IPS-15b (cell line): ENCODE measurements at regions not wholly inside any gene's neighbourhood (a gene's known extent, or its start where the extent isn't known, plus 50 kb on each side); places are given as distances from the start of the nearest gene placed in this dataset.

Experiments
- H3K27me3 ChIP-seq: one replicate; pipeline ENCODE4 v1.6.1; 2013; ENCODE audit warnings: low read length; ENCODE audit not compliant: control insufficient read depth, insufficient read depth
- H3K36me3 ChIP-seq: one replicate; pipeline ENCODE4 v1.6.1; 2013; ENCODE audit warnings: low read length; ENCODE audit not compliant: control insufficient read depth, insufficient read depth
- H3K4me1 ChIP-seq: one replicate; pipeline ENCODE4 v1.6.1; 2013; ENCODE audit warnings: mild to moderate bottlenecking, low read length; ENCODE audit not compliant: control insufficient read depth, insufficient read depth
- H3K4me3 ChIP-seq: one replicate; pipeline ENCODE4 v1.5.1; 2013; ENCODE audit warnings: low read depth, low read length
- H3K9ac ChIP-seq: one replicate; pipeline ENCODE4 v1.6.1; 2013; ENCODE audit warnings: low read depth, mild to moderate bottlenecking, low read length
- H3K9me3 ChIP-seq: one replicate; pipeline ENCODE4 v1.6.1; 2013; ENCODE audit warnings: mild to moderate bottlenecking, low read length; ENCODE audit not compliant: control insufficient read depth, insufficient read depth

DNA sequence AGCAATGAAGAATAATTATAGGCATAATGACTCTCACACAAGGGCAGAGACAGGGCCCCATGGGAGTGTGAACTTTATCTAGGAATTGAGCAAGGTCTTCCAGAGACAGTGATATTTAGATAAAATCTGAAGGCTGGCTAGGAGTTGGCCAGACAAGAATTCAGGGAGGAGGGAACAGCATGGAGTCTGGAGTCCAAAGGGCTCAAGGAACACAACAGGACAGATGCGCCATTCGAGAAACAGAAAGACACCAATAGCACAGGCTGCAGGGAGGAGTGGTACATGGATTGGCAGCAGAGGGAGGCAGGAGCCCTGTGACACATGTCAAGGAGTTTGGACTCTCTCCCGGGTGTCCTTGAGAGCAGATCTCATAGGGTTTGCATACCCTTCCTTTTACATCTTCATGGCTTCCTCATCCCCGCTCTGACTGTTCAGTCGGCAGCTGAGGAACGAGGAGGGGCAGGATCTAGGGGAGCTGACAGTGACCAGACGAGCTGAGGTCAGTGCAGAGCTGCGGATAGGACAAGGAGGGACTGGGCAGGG, 64.0 kb upstream of the XPA start:
- H3K9me3 ChIP-seq: no peaks in the 10 kb centered on the region
- H3K4me1 ChIP-seq: no peaks in the 10 kb centered on the region
- peaks cover 10% of the 10 kb centered on the region for H3K27me3 ChIP-seq
- H3K36me3 ChIP-seq: no peaks in the 10 kb centered on the region
- no peak overlapping the region for H3K9ac ChIP-seq
- no peak overlapping the region for H3K4me3 ChIP-seq

DNA sequence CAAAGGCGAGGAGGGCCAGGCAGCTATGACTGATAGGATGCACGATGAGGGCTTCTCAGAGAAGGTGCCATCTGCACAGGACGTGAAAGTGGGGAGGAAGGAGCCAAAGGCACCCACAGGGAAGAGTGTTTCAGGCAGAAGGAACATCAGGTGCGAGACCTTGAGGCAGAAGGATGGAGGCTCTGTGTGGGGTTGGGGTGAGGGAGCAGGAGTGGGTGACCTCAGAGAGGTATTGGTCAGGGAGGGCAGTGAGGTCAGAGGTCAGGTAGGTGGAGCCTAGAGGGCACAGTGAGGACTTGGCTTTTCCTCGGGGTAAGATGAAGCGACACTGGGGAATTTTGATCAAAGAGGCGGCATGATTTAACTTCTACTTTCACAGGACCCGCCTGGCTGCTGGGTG, 64.7 kb upstream of the XPA start:
- Histone ChIP-seq H3K36me3 (no peaks in the 10 kb centered on the region), H3K9me3 (no peaks in the 10 kb centered on the region), H3K9ac (no peak overlapping the region), H3K4me3 (no peak overlapping the region), H3K4me1 (no peaks in the 10 kb centered on the region), H3K27me3 (peaks cover 10% of the 10 kb centered on the region)

DNA sequence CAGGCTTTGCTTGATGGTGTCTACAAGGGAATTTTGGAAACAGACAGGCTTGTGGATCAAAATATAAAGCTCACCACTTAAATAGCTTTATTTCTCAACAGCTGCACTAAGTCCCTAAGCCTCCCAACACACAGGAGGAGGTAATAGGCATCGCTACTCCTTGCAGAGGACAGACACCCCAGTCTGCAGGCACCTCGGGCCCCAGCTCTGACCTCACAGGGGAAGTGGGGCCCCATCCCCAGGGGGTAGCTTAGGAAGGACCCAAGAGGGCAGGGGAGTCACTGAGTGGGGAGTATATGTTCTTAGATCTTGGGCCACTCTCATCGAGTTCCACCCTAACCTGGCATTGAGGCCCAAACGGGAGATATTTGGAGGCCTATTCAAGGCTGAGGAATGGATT, 66.7 kb upstream of the XPA start:
- peaks cover 10% of the 10 kb centered on the region for H3K27me3 ChIP-seq
- H3K4me3 ChIP-seq: no peak overlapping the region
- H3K36me3 ChIP-seq: no peaks in the 10 kb centered on the region
- no peaks in the 10 kb centered on the region for H3K4me1 ChIP-seq
- no peak overlapping the region for H3K9ac ChIP-seq
- no peaks in the 10 kb centered on the region for H3K9me3 ChIP-seq

DNA sequence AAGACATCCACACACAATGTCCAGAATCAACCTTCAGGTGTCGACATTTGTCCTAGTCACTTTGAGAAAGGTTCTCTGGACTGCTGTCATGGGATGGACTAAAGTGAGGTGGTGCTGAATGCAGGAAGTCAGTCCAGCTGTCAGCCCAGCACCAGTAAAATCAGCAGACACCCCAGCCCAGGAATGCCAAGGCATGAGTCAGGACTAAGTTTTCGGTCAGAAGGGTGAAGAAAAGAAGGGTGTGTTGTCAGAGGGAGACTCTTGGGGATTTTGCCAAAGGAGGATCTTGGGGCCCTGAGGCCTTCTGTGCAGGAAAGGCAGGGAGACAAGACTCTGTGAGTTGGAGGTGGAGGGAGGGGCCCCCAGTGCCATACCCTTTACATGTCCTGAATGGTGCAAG, 69.0 kb upstream of the XPA start:
- Histone ChIP-seq H3K36me3 (no peaks in the 10 kb centered on the region), H3K4me1 (no peaks in the 10 kb centered on the region), H3K9me3 (no peaks in the 10 kb centered on the region), H3K27me3 (peaks cover 12% of the 10 kb centered on the region), H3K9ac (no peak overlapping the region), H3K4me3 (no peak overlapping the region)

DNA sequence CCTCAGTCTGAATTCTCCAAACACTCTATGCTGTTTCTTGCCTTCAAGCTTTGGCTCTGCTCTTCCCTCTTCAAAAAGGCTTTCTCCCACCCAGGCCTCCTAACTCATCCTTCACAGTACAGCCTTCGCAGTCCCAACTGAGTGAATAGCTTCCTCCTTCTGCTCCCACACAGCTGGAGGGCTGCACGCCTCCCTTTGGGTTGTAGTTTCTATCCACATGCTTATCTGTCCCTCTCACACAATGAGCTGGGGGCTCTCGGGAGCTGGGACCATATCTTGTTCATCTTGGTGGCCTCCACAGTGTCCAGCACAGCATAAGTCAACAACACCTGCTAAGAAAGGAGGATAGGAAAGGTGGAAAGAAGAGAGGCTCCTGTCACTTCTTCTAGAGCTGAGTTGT, 69.5 kb upstream of the XPA start:
- Histone ChIP-seq H3K9ac (no peak overlapping the region), H3K4me3 (no peak overlapping the region), H3K36me3 (no peaks in the 10 kb centered on the region), H3K27me3 (peaks cover 9% of the 10 kb centered on the region), H3K9me3 (no peaks in the 10 kb centered on the region), H3K4me1 (peaks cover 3% of the 10 kb centered on the region)

DNA sequence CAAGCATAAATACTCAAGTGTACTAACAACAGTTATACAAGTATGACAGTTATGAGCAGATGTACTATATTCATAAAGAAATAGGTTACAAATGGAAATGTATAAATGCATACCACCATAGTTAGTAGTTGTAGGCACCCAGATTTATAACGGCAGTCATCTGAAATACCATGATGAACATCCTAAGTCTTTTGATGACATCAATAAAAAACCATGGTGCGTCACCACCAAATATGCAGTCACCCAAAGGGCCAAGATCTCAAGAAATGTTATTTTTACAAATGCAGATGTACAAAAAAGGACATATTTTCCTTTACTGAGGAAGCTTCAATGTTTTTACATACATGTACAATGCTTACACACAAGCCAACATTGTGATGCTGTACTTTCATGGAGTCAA, 70.8 kb upstream of the XPA start:
- peaks cover 9% of the 10 kb centered on the region for H3K27me3 ChIP-seq
- peaks cover 8% of the 10 kb centered on the region for H3K4me1 ChIP-seq
- H3K9ac ChIP-seq: no peak overlapping the region
- no peaks in the 10 kb centered on the region for H3K9me3 ChIP-seq
- H3K36me3 ChIP-seq: no peaks in the 10 kb centered on the region
- H3K4me3 ChIP-seq: no peak overlapping the region

DNA sequence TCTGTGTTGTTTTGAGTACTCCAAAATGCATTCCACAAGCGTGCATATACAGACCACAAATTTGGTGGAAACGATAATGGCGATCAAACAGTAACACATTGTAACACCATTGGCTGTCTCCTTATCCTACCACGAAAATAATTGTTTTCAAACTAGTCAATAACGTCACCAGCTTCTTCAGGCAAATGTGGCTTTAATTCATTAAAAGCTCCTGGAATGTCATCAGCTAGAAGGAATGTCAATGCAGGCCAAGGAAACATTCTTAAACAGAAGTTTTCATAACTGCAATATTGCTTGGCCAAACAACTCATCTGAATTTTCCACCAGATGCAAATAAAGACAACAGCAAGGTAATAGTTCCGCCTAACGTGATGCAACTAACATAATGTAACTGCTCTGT, 71.6 kb upstream of the XPA start:
- Histone ChIP-seq H3K9me3 (no peaks in the 10 kb centered on the region), H3K36me3 (no peaks in the 10 kb centered on the region), H3K4me3 (no peak overlapping the region), H3K27me3 (peaks cover 8% of the 10 kb centered on the region), H3K4me1 (peaks cover 8% of the 10 kb centered on the region), H3K9ac (no peak overlapping the region)

DNA sequence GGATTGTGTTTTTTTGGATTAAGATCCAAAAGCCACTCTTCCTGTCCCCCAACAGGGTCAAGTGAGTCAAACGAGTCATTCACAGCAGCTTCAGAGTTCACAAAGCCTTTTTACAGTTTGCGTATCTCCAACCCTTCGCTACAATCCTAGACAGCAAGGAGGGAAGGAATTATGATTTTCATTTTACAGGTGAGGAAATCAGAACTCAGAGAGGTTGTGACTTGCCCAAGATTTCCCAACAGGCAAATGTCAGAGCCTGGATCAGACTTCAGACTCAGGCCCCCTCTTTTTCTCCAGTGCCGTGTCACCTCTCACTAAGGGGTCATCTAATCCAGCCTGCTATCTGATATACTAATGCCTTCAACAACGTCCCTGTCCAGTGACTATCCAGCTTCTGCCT, 72.1 kb upstream of the XPA start:
- no peaks in the 10 kb centered on the region for H3K9me3 ChIP-seq
- H3K4me3 ChIP-seq: no peak overlapping the region
- no peaks in the 10 kb centered on the region for H3K36me3 ChIP-seq
- H3K4me1 ChIP-seq: peaks cover 8% of the 10 kb centered on the region
- peaks cover 11% of the 10 kb centered on the region for H3K27me3 ChIP-seq
- no peak overlapping the region for H3K9ac ChIP-seq

DNA sequence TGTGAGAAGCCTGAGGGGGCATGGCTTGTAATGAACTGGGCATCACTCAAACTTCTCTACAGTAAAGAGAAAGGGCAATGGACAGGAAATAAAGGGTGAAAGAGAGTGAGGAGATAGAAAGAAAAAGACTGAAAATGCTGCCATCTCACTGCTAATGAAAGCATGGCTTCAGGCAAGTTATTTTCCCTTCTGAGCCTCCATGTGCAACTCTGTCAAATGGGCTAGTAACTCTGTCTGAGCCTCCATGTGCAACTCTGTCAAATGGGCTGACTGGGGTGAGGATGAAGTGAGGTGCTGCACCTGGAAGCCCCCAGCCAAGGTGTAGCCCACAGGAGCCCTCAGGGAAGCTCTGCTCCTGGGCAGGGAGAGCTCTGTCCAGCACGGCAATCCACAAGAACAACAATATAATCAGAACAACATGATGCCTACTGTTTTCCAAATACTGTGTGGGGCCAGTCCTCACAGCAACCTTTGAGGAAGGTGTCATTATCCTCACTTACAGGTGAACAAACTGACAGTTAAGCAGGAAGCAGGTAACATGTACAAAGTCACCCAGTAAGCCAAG, 73.8 kb upstream of the XPA start:
- Histone ChIP-seq H3K27me3 (peaks cover 11% of the 10 kb centered on the region), H3K9ac (no peak overlapping the region), H3K4me1 (peaks cover 8% of the 10 kb centered on the region), H3K9me3 (no peaks in the 10 kb centered on the region), H3K36me3 (no peaks in the 10 kb centered on the region), H3K4me3 (no peak overlapping the region)

DNA sequence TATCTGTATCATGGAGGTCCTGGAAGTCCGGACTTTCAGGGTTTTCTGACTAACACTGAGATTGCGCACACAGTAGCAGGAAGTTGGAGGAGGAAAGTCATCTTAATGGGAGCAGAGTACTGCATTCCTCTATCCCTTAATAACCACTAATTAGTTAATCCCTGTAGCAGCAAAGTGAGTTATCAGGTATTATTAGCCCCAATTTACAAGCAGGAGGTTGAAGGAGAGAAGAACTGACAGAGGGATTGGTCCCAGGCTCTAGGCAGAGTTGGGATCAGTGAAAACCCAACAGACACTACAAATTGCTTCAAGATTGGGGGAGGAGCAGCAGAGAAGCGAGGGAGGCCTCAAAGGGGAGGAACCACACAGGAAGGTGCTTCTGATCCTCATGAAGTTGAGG, 74.5 kb upstream of the XPA start:
- Histone ChIP-seq H3K9me3 (no peaks in the 10 kb centered on the region), H3K9ac (no peak overlapping the region), H3K36me3 (no peaks in the 10 kb centered on the region), H3K4me3 (no peak overlapping the region), H3K27me3 (peaks cover 11% of the 10 kb centered on the region), H3K4me1 (peaks cover 8% of the 10 kb centered on the region)

DNA sequence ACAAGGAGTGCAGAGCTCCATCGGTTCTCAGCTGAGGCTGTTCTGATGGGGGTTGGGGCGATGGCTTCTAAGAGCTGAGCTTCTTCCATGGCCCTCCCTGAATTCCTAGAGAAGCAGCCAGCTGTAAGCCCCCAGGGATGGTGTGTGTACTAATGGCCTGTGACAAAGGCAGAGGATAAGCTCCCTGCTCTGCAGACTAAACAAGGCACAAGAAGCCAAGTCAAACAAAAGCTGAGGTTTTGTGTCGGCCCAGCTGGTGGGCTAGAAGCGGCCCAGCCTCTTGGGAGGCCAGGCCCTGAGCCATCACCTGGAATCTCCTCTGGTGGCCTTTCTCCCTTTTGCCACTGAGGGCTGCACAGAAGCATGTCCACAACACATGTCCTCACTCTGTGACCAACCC, 75.0 kb upstream of the XPA start:
- Histone ChIP-seq H3K9me3 (no peaks in the 10 kb centered on the region), H3K27me3 (peaks cover 11% of the 10 kb centered on the region), H3K36me3 (no peaks in the 10 kb centered on the region), H3K4me1 (peaks cover 8% of the 10 kb centered on the region), H3K4me3 (no peak overlapping the region), H3K9ac (no peak overlapping the region)

DNA sequence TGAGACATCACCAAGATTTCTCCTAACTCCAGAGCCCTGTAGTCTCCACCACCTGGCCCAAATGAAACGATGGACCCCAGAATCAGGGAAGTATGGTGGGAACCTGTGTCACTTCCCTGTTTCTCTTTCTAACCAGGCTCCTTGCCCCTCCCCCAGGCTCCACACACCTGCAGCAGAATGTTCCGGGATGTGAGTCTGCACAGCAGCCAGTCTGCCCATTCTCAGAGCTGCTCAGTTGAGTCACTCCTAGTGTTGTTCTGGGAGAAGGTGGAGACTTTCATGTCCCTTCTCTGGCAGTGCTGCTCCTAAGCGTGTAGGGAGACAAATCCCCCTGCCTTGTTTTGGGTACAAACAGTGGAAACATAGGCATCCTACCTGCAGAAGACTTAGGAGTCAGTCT, 76.0 kb upstream of the XPA start:
- peaks cover 11% of the 10 kb centered on the region for H3K27me3 ChIP-seq
- H3K9me3 ChIP-seq: no peaks in the 10 kb centered on the region
- no peaks in the 10 kb centered on the region for H3K36me3 ChIP-seq
- H3K9ac ChIP-seq: no peak overlapping the region
- no peak overlapping the region for H3K4me3 ChIP-seq
- H3K4me1 ChIP-seq: peaks cover 8% of the 10 kb centered on the region
